Colon (tissue), 2 donors: ENCODE measurements at regions not wholly inside any gene's neighbourhood (a gene's known extent, or its start where the extent isn't known, plus 50 kb on each side); places are given as distances from the start of the nearest gene placed in this dataset.

Experiments used
- FAIRE-seq: peaks from 2 replicates; lab custom pipeline; 2012; peaks lifted over from hg19 to GRCh38; lab: Jason Lieb, UNC
- donor health status: control.
- donor health status: control.

- no peak for FAIRE-seq
These were observed 206.8 kb upstream of the SP4 start for GRCh38 chr7:21221130-21221529.

DNA sequence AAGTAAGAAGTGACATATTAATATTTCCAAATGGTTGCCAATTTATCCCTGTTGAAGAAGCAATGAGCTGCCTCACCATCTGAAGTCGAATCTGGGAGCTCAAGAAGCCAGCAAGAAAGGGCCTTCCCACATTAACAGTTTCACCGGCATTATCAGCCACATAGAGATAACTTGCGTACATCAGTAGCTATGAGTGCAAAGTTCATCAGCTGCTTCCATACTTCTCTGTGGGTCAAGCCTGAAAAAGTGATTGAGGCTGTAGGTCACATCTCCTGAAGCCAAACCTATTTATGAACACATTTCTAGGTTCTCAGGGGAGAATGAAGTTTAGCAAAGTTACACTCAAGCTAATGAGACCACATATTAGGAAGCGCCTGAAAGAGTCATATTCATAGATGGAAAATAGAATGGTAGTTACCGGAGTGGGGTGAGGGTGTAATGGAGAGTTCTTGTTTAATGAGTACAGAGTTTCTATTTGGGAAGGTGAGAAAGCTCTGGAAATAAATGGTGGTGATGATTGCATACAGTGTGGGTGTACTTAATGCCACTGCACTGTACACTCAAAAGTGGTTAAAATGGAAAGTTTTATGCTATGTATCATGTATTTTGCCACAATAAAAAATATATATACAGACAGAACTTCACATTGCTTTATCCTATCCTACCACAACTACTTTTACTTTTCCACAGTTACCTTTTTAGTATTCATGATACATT is 189.3 kb upstream of the SP4 start:
- no peak for FAIRE-seq

DNA sequence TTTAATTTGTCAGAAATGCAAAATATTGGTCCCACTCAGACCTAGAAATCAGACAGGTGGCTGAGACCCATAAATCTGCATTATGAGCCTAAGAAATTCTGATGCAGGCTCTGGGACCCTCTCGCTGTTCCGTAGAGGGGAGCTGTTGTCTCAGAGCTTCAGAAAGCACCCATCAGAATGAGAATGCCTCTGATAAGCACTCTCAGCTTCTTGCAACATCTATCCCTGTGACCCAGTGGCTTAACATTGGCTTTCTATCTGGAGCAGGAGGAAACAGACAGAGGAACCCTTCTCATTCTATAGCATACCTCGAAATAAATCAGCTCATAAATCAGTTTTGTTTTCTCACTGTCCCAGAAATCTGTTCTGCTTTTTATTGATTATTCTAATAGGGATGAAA is 184.6 kb upstream of the SP4 start:
- FAIRE-seq: no peak

DNA sequence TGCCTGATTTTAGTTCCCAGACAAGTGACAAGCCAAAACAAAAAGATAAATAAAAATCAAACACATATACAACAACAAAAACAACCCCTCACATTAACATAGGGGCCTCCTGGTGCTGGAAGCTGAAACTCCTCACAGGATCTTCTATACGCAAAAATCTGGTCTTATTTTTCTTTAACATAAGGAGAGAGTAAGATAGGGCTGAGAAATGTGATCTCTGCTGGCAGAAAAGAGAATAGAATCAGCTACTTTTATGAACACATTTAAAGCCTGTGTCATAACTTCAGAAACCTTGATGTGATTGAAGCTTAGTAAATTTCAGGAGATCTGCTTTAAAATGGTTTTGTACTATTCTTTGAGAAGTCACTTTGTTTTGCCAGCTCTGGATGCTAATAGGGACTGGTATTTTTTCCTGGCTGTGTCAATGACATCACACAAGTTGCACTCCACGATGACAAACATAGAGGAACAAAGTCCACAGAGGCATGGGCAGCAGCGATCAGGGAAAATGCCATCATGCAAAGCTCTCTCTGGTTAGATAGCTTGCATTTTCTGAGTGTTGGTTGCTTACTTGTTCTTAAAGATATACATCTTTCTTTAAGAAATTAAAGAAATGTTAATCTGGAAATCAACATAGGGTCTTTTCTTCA is 176.6 kb upstream of the SP4 start:
- FAIRE-seq: no peak

DNA sequence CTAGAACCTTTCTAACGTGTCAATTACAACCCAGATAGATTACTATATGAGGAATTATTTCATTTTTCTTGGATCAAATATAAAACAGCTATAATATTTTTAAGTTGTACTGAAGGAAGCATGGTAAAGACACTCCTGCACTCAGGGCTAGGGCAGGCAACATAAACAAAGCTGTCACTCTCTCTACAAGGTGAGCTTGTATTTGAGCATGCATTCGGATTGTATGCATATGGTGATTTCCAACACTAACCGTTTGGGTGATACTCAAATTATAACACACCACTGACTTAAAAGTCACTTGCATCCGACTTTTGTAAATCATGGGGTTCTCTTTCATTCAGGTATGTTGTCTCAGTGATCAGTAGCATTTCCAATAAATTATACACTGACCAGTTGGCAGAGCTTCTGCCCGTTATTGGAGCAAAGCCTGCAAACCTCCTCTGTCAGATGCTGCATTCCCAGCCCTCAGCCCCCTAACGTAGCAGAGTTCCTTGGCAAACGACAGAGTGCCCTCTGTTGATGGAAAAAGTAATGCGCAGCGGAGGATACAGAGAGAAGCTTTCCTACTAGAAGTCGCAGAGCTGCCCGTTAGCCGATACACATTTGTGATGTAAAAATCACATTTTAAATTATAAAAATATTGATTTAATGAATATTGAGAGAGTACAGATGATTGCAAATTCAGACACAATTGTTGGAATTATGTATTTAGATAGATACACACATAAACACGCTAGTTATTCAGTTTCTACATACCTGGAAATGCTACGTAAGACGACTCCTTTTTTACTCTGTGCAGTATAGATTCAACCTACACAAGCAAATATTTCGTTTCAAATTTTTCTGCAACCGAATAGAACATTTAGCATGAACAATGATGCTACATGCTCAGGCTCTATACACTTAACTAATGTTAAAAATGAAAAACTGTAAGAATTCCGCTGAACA is 173.9 kb upstream of the SP4 start:
- FAIRE-seq: no peak

- FAIRE-seq: no peak
These were observed 171.5 kb upstream of the SP4 start for GRCh38 chr7:21256310-21256877.

GRCh38 chr7:21260939-21261338 is 166.9 kb upstream of the SP4 start:
- no peak for FAIRE-seq

DNA sequence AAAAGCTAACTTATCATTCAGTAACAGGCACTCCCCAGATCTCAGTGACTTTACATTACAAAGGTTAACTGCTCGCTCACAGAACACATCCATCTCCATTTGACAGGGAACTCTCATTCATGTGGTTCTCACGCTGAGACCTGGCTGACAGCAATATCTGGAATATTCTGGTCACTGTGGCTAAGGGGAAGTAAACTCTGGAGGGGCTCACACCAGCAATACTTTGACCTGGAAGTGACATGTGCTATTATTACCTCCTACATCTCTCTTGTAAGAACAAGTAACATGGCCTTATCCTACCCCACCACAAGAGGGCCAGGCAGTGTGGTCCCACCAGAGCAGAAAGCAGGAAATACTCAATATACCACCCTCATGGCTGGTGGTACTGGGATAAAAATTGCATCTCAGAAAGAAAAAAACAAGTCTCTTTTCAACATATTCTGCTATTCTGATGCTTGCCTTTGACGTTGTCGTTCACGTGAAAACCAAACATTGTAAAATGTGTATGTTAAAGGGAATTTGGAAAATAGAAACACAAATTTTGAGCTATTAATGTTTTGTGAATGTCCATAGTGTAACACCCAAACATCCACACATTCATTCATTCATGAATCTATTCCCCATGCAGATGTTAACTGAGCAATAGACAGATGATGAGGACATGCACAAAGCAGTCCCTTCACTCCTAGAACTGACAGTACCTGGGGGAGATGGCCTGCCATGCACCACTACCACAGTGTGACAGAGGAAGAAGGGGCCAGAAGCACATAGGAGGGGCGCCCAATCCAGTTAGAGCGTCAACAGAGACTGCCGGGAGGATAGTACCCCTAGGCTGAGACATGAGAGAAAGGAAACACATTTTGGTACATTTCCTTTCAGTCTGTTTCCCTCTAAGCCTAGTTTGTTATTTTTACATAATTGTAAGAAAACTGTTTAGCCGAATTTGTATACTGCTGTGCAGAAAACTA is 166.0 kb upstream of the SP4 start:
- no peak for FAIRE-seq

GRCh38 chr7:21269021-21269420 is 158.9 kb upstream of the SP4 start:
- FAIRE-seq: no peak

- no peak for FAIRE-seq
These were observed 151.3 kb upstream of the SP4 start for GRCh38 chr7:21276471-21277035.

GRCh38 chr7:21278944-21279343 is 148.9 kb upstream of the SP4 start:
- no peak for FAIRE-seq

DNA sequence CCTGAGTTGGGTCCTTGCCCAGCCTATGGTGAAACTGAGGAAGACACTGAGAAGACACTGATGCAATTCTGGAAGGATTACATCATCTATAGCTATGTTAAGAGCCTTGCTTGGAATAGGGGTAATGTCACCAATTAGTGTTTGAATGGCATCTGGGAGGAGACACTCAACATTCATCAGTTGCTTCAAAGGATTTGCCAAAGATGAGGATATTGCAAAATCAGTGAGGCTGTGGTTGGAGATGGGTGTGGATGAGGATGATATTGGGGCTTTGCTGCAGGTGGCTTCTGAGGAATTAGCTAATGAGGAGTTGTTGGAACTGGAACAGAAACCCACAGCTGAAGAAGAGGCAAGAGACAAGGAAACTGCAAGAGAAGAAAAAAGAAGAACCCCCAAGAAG is 146.7 kb upstream of the SP4 start:
- no peak for FAIRE-seq

GRCh38 chr7:21293771-21294170 is 134.1 kb upstream of the SP4 start:
- FAIRE-seq: no peak

GRCh38 chr7:21299766-21300165 is 128.1 kb upstream of the SP4 start:
- FAIRE-seq: peak; percentile 47

DNA sequence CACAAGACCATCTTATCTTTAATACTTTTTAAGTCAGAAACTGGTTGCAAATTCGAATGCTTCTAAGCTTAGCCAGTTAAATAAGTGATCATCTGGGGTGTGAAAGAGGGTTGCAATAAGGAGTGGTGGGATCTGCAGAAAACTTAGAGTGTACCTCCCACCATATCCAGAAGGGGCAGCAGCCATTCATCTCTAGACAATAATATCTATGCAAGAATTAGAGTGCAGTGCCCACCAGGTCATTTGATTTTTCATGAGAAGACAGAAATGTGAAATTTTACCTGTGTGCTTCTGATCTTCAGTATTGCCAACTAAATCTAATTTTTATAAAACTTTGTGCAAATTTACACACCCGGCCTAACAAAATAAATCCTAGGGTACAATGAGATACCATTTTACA is 127.2 kb upstream of the SP4 start:
- FAIRE-seq: no peak

DNA sequence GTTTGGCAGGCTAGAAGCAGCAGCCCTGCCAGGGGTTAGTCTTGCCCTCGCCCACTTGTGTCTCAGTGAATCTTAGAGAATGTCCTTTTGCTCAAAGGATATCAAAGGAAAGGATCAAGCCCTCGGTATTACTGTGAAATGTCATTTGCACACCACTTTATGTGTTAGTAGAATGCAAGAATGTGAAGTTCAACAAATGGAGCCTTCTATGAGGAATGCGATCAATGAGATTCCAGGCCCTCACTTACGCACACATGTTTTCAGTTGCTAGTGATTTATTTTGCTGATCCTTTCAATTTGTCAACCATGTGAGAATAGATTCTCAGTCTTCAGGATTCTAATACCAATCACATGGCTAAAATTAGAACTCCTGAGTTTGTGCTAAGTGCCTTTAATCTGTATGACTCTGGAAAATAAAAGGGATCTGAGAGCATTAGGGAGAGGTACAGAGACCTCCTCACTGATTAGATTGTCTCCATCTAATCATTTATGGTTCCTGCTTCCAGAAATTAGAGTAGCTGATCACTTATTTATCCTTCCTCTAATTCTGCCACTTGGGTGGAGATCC is 123.0 kb upstream of the SP4 start:
- no peak for FAIRE-seq

- FAIRE-seq: no peak
These were observed 122.2 kb upstream of the SP4 start for GRCh38 chr7:21305455-21306235.

DNA sequence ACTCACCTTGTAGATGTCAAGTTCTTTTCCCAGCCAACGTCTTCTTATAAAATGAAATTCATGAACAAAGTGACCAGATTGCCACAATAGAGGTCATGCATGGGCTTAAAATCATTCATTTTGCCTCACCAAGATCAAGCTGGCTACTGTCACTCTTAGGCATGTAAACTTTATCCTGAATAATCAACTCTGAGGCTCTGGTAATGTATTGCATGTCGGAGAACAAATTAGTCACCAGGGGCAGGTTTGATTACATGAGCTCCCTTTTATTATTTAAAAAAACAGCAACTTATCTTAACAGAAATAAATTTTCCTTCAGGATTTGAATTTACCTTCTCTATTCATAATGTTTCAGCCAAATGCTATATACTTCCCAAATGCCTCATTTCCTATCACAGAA is 112.9 kb upstream of the SP4 start:
- FAIRE-seq: no peak

GRCh38 chr7:21317966-21318915 is 109.6 kb upstream of the SP4 start:
- no peak for FAIRE-seq
